ENCODE measurements at regions not wholly inside any gene's neighbourhood (a gene's known extent, or its start where the extent isn't known, plus 50 kb on each side); places are given as distances from the start of the nearest gene placed in this dataset.
"Not testable (repeated sequence)": the region's sequence is repeated elsewhere in the genome, so short reads cannot be mapped to it uniquely, and the experiment has no call there.

DNA sequence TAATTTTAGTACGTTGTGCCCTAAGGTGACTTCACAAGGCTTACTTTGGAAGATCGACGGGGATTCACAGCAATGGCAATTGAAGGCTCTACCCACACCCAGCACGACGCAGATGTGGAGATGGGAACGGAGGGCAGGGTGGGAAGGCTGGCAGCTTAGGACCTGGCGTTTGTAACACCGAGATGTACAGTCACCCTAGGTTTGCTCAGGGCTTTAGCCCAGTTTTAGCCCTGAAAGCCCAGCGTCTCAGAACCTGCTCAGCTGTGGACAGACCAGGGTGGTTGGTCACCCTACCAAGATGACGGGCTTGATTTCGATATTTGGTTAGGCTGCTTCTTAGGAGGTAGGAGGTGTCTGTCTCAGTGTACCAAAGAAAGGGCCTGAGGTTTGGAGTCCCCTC, 100.5 kb upstream of the MED13L start:
- Histone ChIP-seq H3K9me3 (ENCODE audit: low read depth) (no peaks in the 10 kb centered on the region), H3K4me3 (no peak overlapping the region), H3K27me3 (no peaks in the 10 kb centered on the region), H4K20me1 (ENCODE audit: insufficient read depth, poor library complexity, severe bottlenecking) (no peaks in the 10 kb centered on the region), H3K4me2 (no peak overlapping the region), H3K36me3 (replicated peaks; ENCODE audit: insufficient read depth, low read depth) (no peaks in the 10 kb centered on the region), H3K27ac (no peak overlapping the region), H3K9me2 (replicated peaks; ENCODE audit: insufficient read depth) (no peaks in the 10 kb centered on the region), H2AFZ (no peak overlapping the region), H3K4me1 (ENCODE audit: insufficient read depth) (peaks cover 32% of the 10 kb centered on the region), H3K79me2 (no peaks in the 10 kb centered on the region)
- WGBS (ENCODE audit: low lambda C conversion rate, missing lambda C conversion rate): 67% methylated on average over 11 of the region's 11 CpGs
- TF ChIP-seq EZH2phosphoT487 (IDR thresholded peaks at IDR 0.05; ENCODE audit: low read depth, severe bottlenecking, unreplicated experiment) (no peak), CTCF (IDR thresholded peaks at IDR 0.05; ENCODE audit: poor library complexity) (no peak), EZH2 (IDR thresholded peaks at IDR 0.05; ENCODE audit: borderline replicate concordance) (no peak)
- DNase-seq (ENCODE audit: low spot score): no peak

- no peaks in the 10 kb centered on the region for H3K27me3 ChIP-seq
- no peak for TF ChIP-seq CTCF (IDR thresholded peaks at IDR 0.05; ENCODE audit: poor library complexity)
- TF ChIP-seq EZH2phosphoT487 (IDR thresholded peaks at IDR 0.05; ENCODE audit: low read depth, severe bottlenecking, unreplicated experiment): no peak
- TF ChIP-seq EZH2 (IDR thresholded peaks at IDR 0.05; ENCODE audit: borderline replicate concordance): no peak
- H4K20me1 ChIP-seq (ENCODE audit: insufficient read depth, poor library complexity, severe bottlenecking): no peaks in the 10 kb centered on the region
- H3K36me3 ChIP-seq (replicated peaks; ENCODE audit: insufficient read depth, low read depth): no peaks in the 10 kb centered on the region
- H3K79me2 ChIP-seq: no peaks in the 10 kb centered on the region
- DNase-seq (ENCODE audit: low spot score): no peak
- no peak overlapping the region for H2AFZ ChIP-seq
- no peak overlapping the region for H3K27ac ChIP-seq
- peaks cover 32% of the 10 kb centered on the region for H3K4me1 ChIP-seq (ENCODE audit: insufficient read depth)
- 94% methylated on average over 4 of the region's 4 CpGs for WGBS (ENCODE audit: low lambda C conversion rate, missing lambda C conversion rate)
- no peak overlapping the region for H3K4me2 ChIP-seq
- no peaks in the 10 kb centered on the region for H3K9me2 ChIP-seq (replicated peaks; ENCODE audit: insufficient read depth)
- H3K4me3 ChIP-seq: no peak overlapping the region
- H3K9me3 ChIP-seq (ENCODE audit: low read depth): no peaks in the 10 kb centered on the region
Observed at GRCh38 chr12:116380108-116380507, 102.6 kb upstream of the MED13L start.

- not testable (repeated sequence) for H4K20me1 ChIP-seq (ENCODE audit: insufficient read depth, poor library complexity, severe bottlenecking); H3K9me2 ChIP-seq (replicated peaks; ENCODE audit: insufficient read depth); H3K27me3 ChIP-seq; H3K36me3 ChIP-seq (replicated peaks; ENCODE audit: insufficient read depth, low read depth); H3K4me3 ChIP-seq; H2AFZ ChIP-seq; H3K79me2 ChIP-seq; H3K9me3 ChIP-seq (ENCODE audit: low read depth); DNase-seq (ENCODE audit: low spot score)
- 77% methylated on average over 1 of the region's 1 CpG for WGBS (ENCODE audit: low lambda C conversion rate, missing lambda C conversion rate)
- Histone ChIP-seq H3K27ac (peak overlapping the region; percentile 68), H3K4me1 (ENCODE audit: insufficient read depth) (peaks cover 32% of the 10 kb centered on the region), H3K4me2 (peak overlapping the region; percentile 62)
Observed at GRCh38 chr12:116380740-116381139, 103.2 kb upstream of the MED13L start.

GRCh38 chr12:116381240-116381743, 103.8 kb upstream of the MED13L start:
- Histone ChIP-seq H3K27me3 (no peaks in the 10 kb centered on the region), H3K9me2 (replicated peaks; ENCODE audit: insufficient read depth) (no peaks in the 10 kb centered on the region), H2AFZ (peak overlapping the region; percentile 1), H3K4me3 (no peak overlapping the region), H4K20me1 (ENCODE audit: insufficient read depth, poor library complexity, severe bottlenecking) (no peaks in the 10 kb centered on the region), H3K27ac (peak overlapping the region; percentile 68), H3K79me2 (no peaks in the 10 kb centered on the region), H3K4me2 (peak overlapping the region; percentile 62), H3K36me3 (replicated peaks; ENCODE audit: insufficient read depth, low read depth) (no peaks in the 10 kb centered on the region), H3K4me1 (ENCODE audit: insufficient read depth) (peaks cover 29% of the 10 kb centered on the region), H3K9me3 (ENCODE audit: low read depth) (no peaks in the 10 kb centered on the region)
- WGBS (ENCODE audit: low lambda C conversion rate, missing lambda C conversion rate): 34% methylated on average over 14 of the region's 14 CpGs
- DNase-seq (ENCODE audit: low spot score): no peak
- TF ChIP-seq EZH2phosphoT487 (IDR thresholded peaks at IDR 0.05; ENCODE audit: low read depth, severe bottlenecking, unreplicated experiment) (no peak), CTCF (IDR thresholded peaks at IDR 0.05; ENCODE audit: poor library complexity) (no peak), EZH2 (IDR thresholded peaks at IDR 0.05; ENCODE audit: borderline replicate concordance) (no peak)

All from hepatocyte (in vitro differentiated cells).